SK-N-SH (cell line): ENCODE measurements at regions not wholly inside any gene's neighbourhood (a gene's known extent, or its start where the extent isn't known, plus 50 kb on each side); places are given as distances from the start of the nearest gene placed in this dataset.

Experiments
- CTCF ChIA-PET: fragments of 300-600, 350-600 bp; formaldehyde crosslinking; extraction: SDS; loops from one replicate; lab custom pipeline; 2021; lab: Yijun Ruan, JAX
- POLR2A ChIA-PET: fragments of 350-600 bp; sonication (Branson Sonifier 250); formaldehyde crosslinking; extraction: SDS; loops from one replicate; lab custom pipeline; 2020; ENCODE audit warnings: antibody characterized with exemption, inconsistent platforms; lab: Yijun Ruan, JAX
- DNase-seq: peaks from one replicate; pipeline ENCODE4 v3.0.0; 2012
- H2AFZ ChIP-seq: fragments of 200-600 bp; sonication (generic); 2 replicates; pipeline ENCODE4 v1.8.1; 2016; ENCODE audit warnings: antibody characterized with exemption, mild to moderate bottlenecking, low read depth
- H3F3A ChIP-seq: fragments of 200-600 bp; sonication (generic); replicated peaks from 2 replicates; pipeline ENCODE3; 2016; ENCODE audit warnings: antibody characterized with exemption, mild to moderate bottlenecking; ENCODE audit not compliant: insufficient read depth
- H3K27ac ChIP-seq, 2 experiments: fragments of 200-500 bp in 1 of 2; fragments of 200-600 bp in 1 of 2; sonication (Bioruptor generic) in 1 of 2; sonication (generic), shearing (Covaris generic) in 1 of 2; 2 replicates each; pipeline versions ENCODE4 v1.5.1 to v1.6.1; 2014 to 2016; ENCODE audit warnings: low read depth in 2 of 2, inconsistent platforms in 1 of 2, low read length in 1 of 2, mild to moderate bottlenecking in 1 of 2, mixed read lengths in 1 of 2
- H3K27me3 ChIP-seq: fragments of 200-600 bp; sonication (generic), shearing (Covaris generic); 2 replicates; pipeline ENCODE4 v1.6.1; 2016; ENCODE audit warnings: mixed run types; ENCODE audit not compliant: insufficient read depth
- H3K36me3 ChIP-seq, 2 experiments: fragments of 200-500 bp in 1 of 2; fragments of 200-600 bp in 1 of 2; sonication (Bioruptor generic) in 1 of 2; sonication (generic) in 1 of 2; replicated peaks in 1 of 2; 2 replicates each; pipeline versions ENCODE3 to v1.5.1; 2014 to 2016; ENCODE audit warnings: low read length in 1 of 2, mild to moderate bottlenecking in 1 of 2; ENCODE audit not compliant: insufficient read depth in 2 of 2, control insufficient read depth in 1 of 2
- H3K4me1 ChIP-seq, 2 experiments: fragments of 200-500 bp in 1 of 2; fragments of 200-600 bp in 1 of 2; sonication (Bioruptor generic) in 1 of 2; sonication (generic), shearing (Covaris generic) in 1 of 2; 2 replicates each; pipeline versions ENCODE4 v1.5.1 to v1.6.1; 2014 to 2016; ENCODE audit warnings: low read depth in 1 of 2, low read length in 1 of 2, mixed run types in 1 of 2; ENCODE audit not compliant: insufficient read depth in 2 of 2, control insufficient read depth in 1 of 2
- H3K4me2 ChIP-seq: fragments of 200-600 bp; sonication (generic), shearing (Covaris generic); 2 replicates; pipeline ENCODE4 v1.6.1; 2017; ENCODE audit warnings: mixed run types
- H3K4me3 ChIP-seq, 2 experiments: fragments of 200-500 bp in 1 of 2; fragments of 200-600 bp in 1 of 2; sonication (Bioruptor generic) in 1 of 2; sonication (generic), shearing (Covaris generic) in 1 of 2; 2 replicates each; pipeline versions ENCODE4 v1.5.1 to v1.8.1; 2014 to 2016; ENCODE audit warnings: low read depth in 2 of 2, inconsistent platforms in 1 of 2, low read length in 1 of 2, mild to moderate bottlenecking in 1 of 2, mixed read lengths in 1 of 2, moderate library complexity in 1 of 2
- H3K79me2 ChIP-seq: fragments of 200-600 bp; sonication (generic); 2 replicates; pipeline ENCODE4 v1.8.1; 2017; ENCODE audit warnings: mild to moderate bottlenecking; ENCODE audit not compliant: insufficient read depth
- H3K9ac ChIP-seq: fragments of 200-600 bp; sonication (generic); 2 replicates; pipeline ENCODE4 v1.6.1; 2017; ENCODE audit warnings: mixed run types
- H3K9me2 ChIP-seq: fragments of 200-600 bp; sonication (generic); 2 replicates; pipeline ENCODE4 v1.6.1; 2017; ENCODE audit warnings: mixed run types
- H3K9me3 ChIP-seq: fragments of 200-600 bp; sonication (generic); 2 replicates; pipeline ENCODE4 v1.6.1; 2017; ENCODE audit warnings: mixed run types, mild to moderate bottlenecking, moderate library complexity
- H4K20me1 ChIP-seq: fragments of 200-600 bp; sonication (generic); 2 replicates; pipeline ENCODE4 v1.6.1; 2017; ENCODE audit warnings: mild to moderate bottlenecking, mixed run types; ENCODE audit not compliant: insufficient read depth
- EZH2phosphoT487 ChIP-seq: fragments of 200-600 bp; sonication (generic); IDR thresholded peaks from 2 replicates; pipeline ENCODE4 v1.6.1; 2017; ENCODE audit warnings: low read depth, mixed run types, mild to moderate bottlenecking, antibody characterized with exemption, moderate library complexity, borderline replicate concordance
- FOXM1 ChIP-seq: IDR thresholded peaks from 2 replicates; pipeline ENCODE4 v1.4.0; 2012; ENCODE audit warnings: low read depth, mild to moderate bottlenecking
- JUND ChIP-seq: IDR thresholded peaks from 2 replicates; pipeline ENCODE4 v1.4.0; 2012
- MAX ChIP-seq: IDR thresholded peaks from 2 replicates; pipeline ENCODE4 v1.4.0; 2012; ENCODE audit warnings: low read depth
- NFIC ChIP-seq: IDR thresholded peaks from 2 replicates; pipeline ENCODE4 v1.4.0; 2012; ENCODE audit warnings: borderline replicate concordance
- NRF1 ChIP-seq: IDR thresholded peaks from 2 replicates; pipeline ENCODE4 v1.6.1; 2012; ENCODE audit warnings: low read depth, mild to moderate bottlenecking, low read length
- POLR2AphosphoS5 ChIP-seq: IDR thresholded peaks from 2 replicates; pipeline ENCODE4 v1.6.1; 2012; ENCODE audit warnings: low read depth, low read length
- RAD21 ChIP-seq: IDR thresholded peaks from 2 replicates; pipeline ENCODE4 v1.6.1; 2012; ENCODE audit warnings: mild to moderate bottlenecking, low read length
- TAF1 ChIP-seq: IDR thresholded peaks from 2 replicates; pipeline ENCODE4 v1.6.1; 2012; ENCODE audit warnings: low read depth, mild to moderate bottlenecking, low read length, moderate library complexity, borderline replicate concordance
- USF1 ChIP-seq: IDR thresholded peaks from 2 replicates; pipeline ENCODE4 v1.4.0; 2012; ENCODE audit warnings: low read depth, borderline replicate concordance
- ZBTB33 ChIP-seq: IDR thresholded peaks from 2 replicates; pipeline ENCODE4 v1.4.0; 2012; ENCODE audit warnings: low read depth, borderline replicate concordance
- WGBS: methylation state at CpG from one replicate; pipeline ENCODE4 v1.1.6; 2017; ENCODE audit warnings: low lambda C conversion rate; 5-methylcytosine and 5-hydroxymethylcytosine counted together
- TF ChIP-seq, protein P1 (sequence below): fragments of 150-350 bp; IDR thresholded peaks from 2 replicates; pipeline ENCODE4 v1.6.1; 2016; ENCODE audit warnings: mild to moderate bottlenecking, low read depth, low read length
- TF ChIP-seq, protein P2 (sequence below): fragments of 150-350 bp; IDR thresholded peaks from 2 replicates; pipeline ENCODE4 v1.6.1; 2017; ENCODE audit warnings: antibody characterized with exemption, low read length, low read depth, borderline replicate concordance

DNA sequence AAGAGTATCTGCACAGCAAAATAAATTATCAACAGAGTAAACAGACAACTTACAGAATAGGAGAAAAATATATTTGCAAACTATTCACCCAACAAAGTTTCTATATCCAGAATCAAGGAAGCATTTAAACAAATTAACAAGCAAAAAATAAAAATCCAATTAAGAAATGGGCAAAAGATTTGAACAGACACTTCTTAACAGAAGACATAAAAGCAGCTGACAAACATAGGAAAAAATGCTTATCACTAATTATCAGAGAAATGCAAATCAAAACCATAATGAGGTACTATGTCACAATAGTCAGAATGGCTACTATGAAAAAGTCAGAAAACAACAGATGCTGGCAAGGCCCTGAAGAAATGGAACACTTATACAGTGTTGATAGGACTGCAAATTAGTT is 434.2 kb upstream of the ADGRB3 start (continued):
- TF ChIP-seq, protein P1, sequence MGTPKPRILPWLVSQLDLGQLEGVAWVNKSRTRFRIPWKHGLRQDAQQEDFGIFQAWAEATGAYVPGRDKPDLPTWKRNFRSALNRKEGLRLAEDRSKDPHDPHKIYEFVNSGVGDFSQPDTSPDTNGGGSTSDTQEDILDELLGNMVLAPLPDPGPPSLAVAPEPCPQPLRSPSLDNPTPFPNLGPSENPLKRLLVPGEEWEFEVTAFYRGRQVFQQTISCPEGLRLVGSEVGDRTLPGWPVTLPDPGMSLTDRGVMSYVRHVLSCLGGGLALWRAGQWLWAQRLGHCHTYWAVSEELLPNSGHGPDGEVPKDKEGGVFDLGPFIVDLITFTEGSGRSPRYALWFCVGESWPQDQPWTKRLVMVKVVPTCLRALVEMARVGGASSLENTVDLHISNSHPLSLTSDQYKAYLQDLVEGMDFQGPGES: no peak
- no peak for TF ChIP-seq ZBTB33
- TF ChIP-seq EZH2phosphoT487: no peak
- no peak for TF ChIP-seq JUND

GRCh38 chr6:68197356-68197755 is 437.7 kb upstream of the ADGRB3 start:
- no peaks in the 10 kb centered on the region for H3K9me3 ChIP-seq
- no peaks in the 10 kb centered on the region for H3F3A ChIP-seq
- ChIA-PET CTCF (no interaction called here), POLR2A (no interaction called here)
- no peaks in the 10 kb centered on the region for H3K27me3 ChIP-seq
- no peaks in the 10 kb centered on the region for H3K36me3 ChIP-seq
- TF ChIP-seq FOXM1 (no peak), EZH2phosphoT487 (no peak), USF1 (no peak), MAX (no peak), NFIC (no peak), NRF1 (no peak), TAF1 (no peak), RAD21 (no peak), POLR2AphosphoS5 (no peak)
- TF ChIP-seq, protein P1: no peak
- TF ChIP-seq, protein P2, sequence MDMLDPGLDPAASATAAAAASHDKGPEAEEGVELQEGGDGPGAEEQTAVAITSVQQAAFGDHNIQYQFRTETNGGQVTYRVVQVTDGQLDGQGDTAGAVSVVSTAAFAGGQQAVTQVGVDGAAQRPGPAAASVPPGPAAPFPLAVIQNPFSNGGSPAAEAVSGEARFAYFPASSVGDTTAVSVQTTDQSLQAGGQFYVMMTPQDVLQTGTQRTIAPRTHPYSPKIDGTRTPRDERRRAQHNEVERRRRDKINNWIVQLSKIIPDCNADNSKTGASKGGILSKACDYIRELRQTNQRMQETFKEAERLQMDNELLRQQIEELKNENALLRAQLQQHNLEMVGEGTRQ: no peak
- H3K4me3 ChIP-seq: no peak overlapping the region
- DNase-seq: no peak
- no peak overlapping the region for H3K9ac ChIP-seq
- H3K27ac ChIP-seq: no peak overlapping the region
- no peak overlapping the region for H2AFZ ChIP-seq
- no peaks in the 10 kb centered on the region for H4K20me1 ChIP-seq
- no peak overlapping the region for H3K4me2 ChIP-seq
- H3K9me2 ChIP-seq: no peaks in the 10 kb centered on the region
- no peaks in the 10 kb centered on the region for H3K4me1 ChIP-seq
- WGBS: 41% methylated on average over 1 of the region's 1 CpG
- H3K79me2 ChIP-seq: no peaks in the 10 kb centered on the region
